ENCODE measurements at regions not wholly inside any gene's neighbourhood (a gene's known extent, or its start where the extent isn't known, plus 50 kb on each side); places are given as distances from the start of the nearest gene placed in this dataset.
"Not testable (repeated sequence)": the region's sequence is repeated elsewhere in the genome, so short reads cannot be mapped to it uniquely, and the experiment has no call there.

GRCh38 chr2:145558617-145559350 lies 1038.9 kb upstream of the ZEB2 start:
- no peak for DNase-seq

DNA sequence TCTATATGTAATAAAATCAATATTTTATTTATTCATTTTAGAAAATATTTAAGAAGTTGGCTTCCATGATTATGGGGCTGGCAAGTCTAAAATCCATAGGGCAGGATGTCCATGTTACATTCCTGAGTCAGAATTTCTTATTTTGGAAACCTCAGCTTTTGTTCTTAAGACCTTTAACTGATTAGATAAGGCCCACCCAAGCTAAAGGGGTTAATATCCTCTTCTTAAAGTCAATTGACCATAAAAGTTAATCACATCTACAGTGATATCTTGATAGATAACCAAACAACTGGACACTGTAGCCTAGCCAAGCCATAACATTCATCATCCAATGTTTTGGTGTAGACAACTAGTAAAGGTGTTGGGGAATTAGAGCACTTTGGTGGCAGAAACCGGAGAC lies 1035.4 kb upstream of the ZEB2 start:
- DNase-seq, result no peak

GRCh38 chr2:145551686-145552085 lies 1031.8 kb upstream of the ZEB2 start:
- no peak for DNase-seq

- no peak for DNase-seq
Measured at GRCh38 chr2:145548479-145548878, 1028.6 kb upstream of the ZEB2 start.

GRCh38 chr2:145547620-145548019 lies 1027.7 kb upstream of the ZEB2 start:
- DNase-seq, result no peak

DNA sequence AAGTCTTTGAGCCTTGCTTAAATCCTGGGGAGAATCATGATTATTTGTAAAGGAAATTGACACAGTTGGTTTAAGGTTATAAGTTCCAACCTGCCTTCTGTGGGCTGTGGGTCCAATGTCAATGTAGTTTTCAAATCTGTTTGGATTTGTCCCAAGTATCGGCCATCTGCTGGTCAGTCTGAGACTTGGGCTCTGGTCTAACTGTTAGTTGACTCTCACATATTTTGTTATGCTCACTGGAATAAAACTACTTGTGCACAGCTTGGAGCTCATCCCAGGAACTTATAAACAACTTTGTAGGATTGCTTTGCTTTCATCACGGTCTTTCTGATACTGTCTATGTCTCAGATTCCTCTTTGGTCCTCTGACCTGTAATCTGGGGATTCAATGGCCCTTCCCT lies 1026.2 kb upstream of the ZEB2 start:
- no peak for DNase-seq

DNA sequence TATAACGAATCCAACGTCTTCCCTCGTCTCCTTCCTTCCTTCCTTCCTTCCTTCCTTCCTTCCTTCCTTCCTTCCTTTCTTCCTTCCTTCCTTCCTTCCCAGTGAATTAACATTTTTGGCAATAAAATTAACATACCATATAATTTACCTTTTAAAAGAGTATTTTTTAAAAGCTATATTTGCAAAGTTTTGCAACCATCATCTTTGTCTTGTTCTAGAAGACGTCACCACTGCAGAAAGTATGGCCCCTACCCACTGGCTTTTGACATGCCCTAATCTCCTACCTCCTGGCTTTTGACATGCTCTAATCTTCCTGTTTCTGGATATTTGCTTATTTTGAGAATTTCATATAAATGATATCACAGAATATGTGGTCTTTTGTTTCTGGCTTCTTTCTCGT lies 1023.9 kb upstream of the ZEB2 start:
- DNase-seq, result no peak

GRCh38 chr2:145543155-145543554 lies 1023.2 kb upstream of the ZEB2 start:
- no peak for DNase-seq

DNA sequence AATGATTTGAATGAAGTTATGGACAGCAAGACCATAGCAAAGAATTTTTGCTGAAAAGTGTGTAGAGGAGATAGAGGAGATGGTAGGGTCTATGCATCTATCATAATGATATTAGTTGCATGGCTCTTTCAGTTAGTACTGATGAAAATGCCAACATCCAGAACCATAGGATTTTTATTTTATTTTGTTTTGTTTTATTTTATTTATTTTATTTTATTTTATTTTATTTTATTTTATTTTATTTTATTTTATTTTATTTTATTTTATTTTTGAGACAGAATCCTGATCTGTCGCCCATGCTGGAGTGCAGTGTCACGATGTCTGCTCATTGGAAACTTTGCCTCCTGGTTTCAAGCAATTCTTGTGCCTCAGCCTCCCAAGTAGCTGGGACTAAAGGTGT lies 1021.1 kb upstream of the ZEB2 start:
- DNase-seq, result no peak

- peak; percentile 10 for DNase-seq
Measured at GRCh38 chr2:145538661-145539350, 1018.9 kb upstream of the ZEB2 start.

GRCh38 chr2:145530653-145531052 lies 1010.7 kb upstream of the ZEB2 start:
- DNase-seq, result no peak

DNA sequence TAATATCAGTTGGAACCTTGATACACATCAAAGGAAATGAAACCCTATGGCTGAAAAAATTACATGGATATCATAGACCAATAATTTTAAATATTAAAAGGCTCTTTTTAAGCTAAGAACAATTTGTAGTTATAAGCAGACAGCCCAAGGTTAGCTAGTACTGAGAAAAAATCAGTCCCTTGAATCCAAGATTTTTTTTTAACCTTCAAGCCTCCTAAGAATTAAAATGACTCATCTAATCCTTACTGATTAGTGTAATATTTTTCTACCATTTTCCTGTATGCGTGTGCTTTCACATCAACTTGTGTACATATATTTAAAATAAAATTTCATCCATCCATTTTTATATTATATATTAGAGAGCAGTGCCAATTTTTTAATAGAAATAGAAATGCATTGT lies 1004.9 kb upstream of the ZEB2 start:
- no peak for DNase-seq

- no peak for DNase-seq
Measured at GRCh38 chr2:145524303-145524702, 1004.4 kb upstream of the ZEB2 start.

DNA sequence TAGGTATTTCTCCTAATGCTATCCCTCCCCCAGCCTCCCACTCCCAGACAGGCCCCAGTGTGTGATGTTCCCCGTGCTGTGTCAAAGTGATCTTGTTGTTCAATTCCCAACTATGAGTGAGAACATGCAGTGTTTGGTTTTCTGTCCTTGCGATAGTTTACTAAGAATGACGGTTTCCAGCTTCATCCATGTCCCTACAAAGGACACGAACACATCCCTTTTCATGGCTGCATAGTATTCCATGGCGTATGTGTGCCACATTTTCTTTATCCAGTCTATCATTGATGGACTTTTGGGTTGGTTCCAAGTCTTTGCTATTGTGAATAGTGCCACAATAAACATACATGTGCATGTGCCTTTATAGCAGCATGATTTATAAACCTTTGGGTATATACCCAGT lies 999.3 kb upstream of the ZEB2 start:
- DNase-seq, result not testable (repeated sequence)

DNA sequence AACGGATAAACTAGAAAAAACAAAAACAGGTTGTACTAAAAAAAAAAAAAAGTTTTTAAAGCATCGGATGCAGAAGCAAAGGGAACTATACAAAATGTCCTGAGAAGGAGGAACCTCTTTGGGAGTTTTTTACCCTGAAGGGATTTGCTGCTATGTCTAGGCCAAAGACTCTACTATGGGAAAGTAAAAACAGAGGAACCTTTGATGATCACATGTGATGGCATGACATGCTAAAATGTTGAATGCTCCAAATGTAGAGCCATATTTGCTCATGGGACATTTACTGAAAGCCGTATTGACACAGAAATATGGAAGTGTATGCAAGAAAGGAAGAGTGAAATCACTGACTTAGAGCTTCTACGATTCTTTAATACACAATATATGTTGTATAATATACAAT lies 992.0 kb upstream of the ZEB2 start:
- no peak for DNase-seq

GRCh38 chr2:145503511-145503910 lies 983.6 kb upstream of the ZEB2 start:
- no peak for DNase-seq

DNA sequence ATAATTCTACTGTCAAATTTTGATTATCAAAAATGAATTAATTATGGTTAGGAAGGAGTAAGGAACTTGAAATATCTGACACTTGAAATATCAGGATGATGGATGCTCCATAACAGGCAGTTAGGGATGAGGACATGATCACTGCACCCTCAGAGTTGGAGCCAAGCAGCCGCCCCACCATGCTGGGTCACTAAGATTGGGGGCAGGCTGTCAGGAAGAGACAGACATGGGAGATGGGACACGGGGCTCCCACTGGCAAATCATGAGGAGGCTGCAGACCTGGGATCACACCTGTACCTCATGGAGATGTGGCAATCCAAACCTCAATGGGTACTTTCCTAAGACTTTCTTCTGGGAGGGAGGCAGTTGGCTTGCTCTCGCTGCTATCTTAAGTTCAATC lies 982.0 kb upstream of the ZEB2 start:
- DNase-seq, result no peak

- no peak for DNase-seq
Measured at GRCh38 chr2:145495590-145495989, 975.7 kb upstream of the ZEB2 start.

DNA sequence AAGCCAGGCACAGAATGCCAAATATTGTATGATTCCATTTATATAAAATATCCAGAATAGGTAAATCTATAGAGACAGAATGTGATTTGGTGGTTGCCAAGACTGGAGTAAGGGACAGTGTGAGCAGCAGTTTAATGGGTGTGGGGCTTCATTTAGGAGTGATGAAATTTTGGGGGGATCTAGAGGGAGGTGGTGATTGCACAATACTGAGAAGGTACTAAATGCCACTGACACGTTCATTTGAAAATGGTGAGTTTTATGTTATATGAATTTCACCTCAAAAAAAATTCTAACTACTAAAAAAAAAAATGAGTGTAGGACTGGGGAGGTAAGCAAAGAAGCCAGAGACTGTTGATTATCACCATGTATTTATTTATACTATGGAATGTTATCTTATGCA lies 974.5 kb upstream of the ZEB2 start:
- DNase-seq, result no peak

DNA sequence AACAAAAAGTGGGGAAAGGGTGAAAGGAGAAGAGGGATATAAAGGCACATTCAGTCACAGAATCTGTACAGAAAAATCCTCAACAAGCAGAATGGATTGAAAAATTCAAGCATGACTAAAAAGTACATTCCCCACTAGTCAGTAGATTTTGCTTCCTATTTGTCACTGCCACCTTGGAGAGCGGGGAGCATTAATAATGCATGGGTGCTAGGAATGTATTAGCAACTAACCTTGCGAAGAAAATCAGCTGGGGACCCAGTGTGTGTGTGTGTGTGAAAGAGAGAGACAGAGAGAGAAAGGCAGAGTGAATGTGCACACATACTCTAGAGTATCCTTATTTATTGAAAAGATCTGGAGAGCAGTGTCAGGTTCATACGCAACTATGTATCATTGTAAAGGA lies 968.7 kb upstream of the ZEB2 start:
- no peak for DNase-seq

DNA sequence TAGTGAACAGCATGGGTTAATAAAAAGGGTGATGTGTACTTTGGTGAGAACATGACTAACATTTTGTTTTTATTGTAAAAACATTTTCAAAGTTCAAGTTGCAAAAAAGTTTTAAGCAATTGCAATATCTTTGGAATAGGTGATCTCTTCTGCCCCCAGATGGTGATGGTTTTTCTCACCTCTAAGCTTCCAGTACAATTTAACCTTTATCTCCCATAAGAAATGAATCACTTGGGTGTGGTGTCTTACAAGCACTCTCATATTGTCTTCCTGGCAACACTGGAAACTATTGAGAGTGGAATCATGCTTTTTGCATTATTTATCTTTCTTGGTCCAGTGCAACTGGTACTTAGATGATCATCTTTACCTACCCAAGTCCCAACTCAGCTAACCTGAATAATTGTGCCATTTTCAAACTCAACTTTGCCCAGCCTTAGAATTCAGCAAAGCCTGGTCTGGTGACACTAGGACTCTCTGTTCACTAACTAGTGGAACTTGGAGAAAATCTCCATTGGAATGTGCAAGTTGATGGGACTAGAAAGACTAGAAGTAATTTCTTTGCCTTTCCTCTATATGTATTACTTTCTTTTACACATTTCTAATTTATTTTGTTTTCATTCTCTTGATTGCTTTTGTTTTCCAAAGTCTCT lies 964.7 kb upstream of the ZEB2 start:
- DNase-seq, result peak; percentile 6

- no peak for DNase-seq
Measured at GRCh38 chr2:145483854-145484253, 963.9 kb upstream of the ZEB2 start.

- DNase-seq, result no peak
Measured at GRCh38 chr2:145481334-145481922, 961.5 kb upstream of the ZEB2 start.

Measured in skin of body (tissue), 1 donor.